A673 (cell line): ENCODE measurements at regions not wholly inside any gene's neighbourhood (a gene's known extent, or its start where the extent isn't known, plus 50 kb on each side); places are given as distances from the start of the nearest gene placed in this dataset.

Source experiments
- BruUV-seq: library from RNA; stranded (reverse); fragments of 400-500 nt; replicated peaks from 2 replicates; lab custom pipeline; 2021; lab: Mats Ljungman, UMichigan
- CTCF ChIA-PET: fragments of 300-600 bp; sonication (Branson Sonifier 250); formaldehyde crosslinking; loops from one replicate; lab custom pipeline; 2022; ENCODE audit warnings: antibody characterized with exemption; lab: Charles Lee
- POLR2A ChIA-PET: fragments of 300-600 bp; sonication (Branson Sonifier 250); formaldehyde crosslinking; loops from one replicate; lab custom pipeline; 2022; ENCODE audit warnings: antibody characterized with exemption; ENCODE audit not compliant: low non-redundant PET; lab: Charles Lee
- DNase-seq: peaks from one replicate; pipeline ENCODE4 v3.0.0-alpha.2; 2015; ENCODE audit warnings: low spot score
- H3K27ac ChIP-seq: fragments of 200-600 bp; sonication (generic); 2 replicates; pipeline ENCODE4 v1.5.1; 2016; ENCODE audit warnings: mixed run types, low read depth, mild to moderate bottlenecking, mixed read lengths, antibody characterized with exemption, low read length; ENCODE audit not compliant: poor library complexity, severe bottlenecking
- H3K27me3 ChIP-seq: fragments of 200-600 bp; sonication (generic); replicated peaks from 2 replicates; pipeline ENCODE4 v1.6.1; 2017; ENCODE audit warnings: mixed run types, low read depth, mild to moderate bottlenecking, mixed read lengths, antibody characterized with exemption, low read length; ENCODE audit not compliant: insufficient read depth, poor library complexity
- H3K36me3 ChIP-seq: fragments of 200-600 bp; sonication (generic); 2 replicates; pipeline ENCODE4 v1.6.1; 2016; ENCODE audit warnings: mixed run types, mild to moderate bottlenecking, mixed read lengths, antibody characterized with exemption, low read length; ENCODE audit not compliant: insufficient read depth, poor library complexity, severe bottlenecking
- H3K4me1 ChIP-seq: fragments of 200-600 bp; sonication (generic); 2 replicates; pipeline ENCODE4 v1.6.1; 2017; ENCODE audit warnings: mixed run types, mild to moderate bottlenecking, mixed read lengths, antibody characterized with exemption, low read length; ENCODE audit not compliant: insufficient read depth, poor library complexity, severe bottlenecking
- H3K4me3 ChIP-seq: fragments of 200-600 bp; sonication (generic); 2 replicates; pipeline ENCODE4 v1.5.1; 2016; ENCODE audit warnings: low read depth, mixed run types, mild to moderate bottlenecking, mixed read lengths, low read length; ENCODE audit not compliant: poor library complexity, severe bottlenecking
- H3K9me3 ChIP-seq: fragments of 200-600 bp; sonication (generic); 2 replicates; pipeline ENCODE4 v1.6.1; 2016; ENCODE audit warnings: mixed run types, low read depth, mild to moderate bottlenecking, mixed read lengths, antibody characterized with exemption, low read length; ENCODE audit not compliant: poor library complexity, severe bottlenecking
- CTCF ChIP-seq: fragments of 300-800, 200-600 bp; sonication (generic); conservative IDR thresholded peaks from 2 replicates; pipeline ENCODE4 v1.5.1; 2017; ENCODE audit warnings: low read depth, mild to moderate bottlenecking, antibody characterized with exemption, low read length, moderate library complexity, mixed read lengths
- EZH2 ChIP-seq: fragments of 200-600 bp; sonication (generic); IDR thresholded peaks from 2 replicates; pipeline ENCODE4 v1.6.1; 2017; ENCODE audit warnings: borderline replicate concordance, low read depth, mild to moderate bottlenecking, mixed read lengths, antibody characterized with exemption, low read length; ENCODE audit not compliant: poor library complexity, severe bottlenecking
- intact Hi-C: fragments of 100-400 bp; cut with micrococcal nuclease; formaldehyde crosslinking; loops from one replicate; pipeline ENCODE4 v1.10.0; 2022; ENCODE audit not compliant: unreplicated experiment

GRCh38 chr9:119091074-119091473 lies 278.2 kb downstream of the BRINP1 start:
- Histone ChIP-seq H3K4me3 (no peak overlapping the region), H3K27me3 (no peaks in the 10 kb centered on the region), H3K9me3 (no peaks in the 10 kb centered on the region), H3K36me3 (no peaks in the 10 kb centered on the region), H3K27ac (no peak overlapping the region), H3K4me1 (no peaks in the 10 kb centered on the region)
- ChIA-PET CTCF (no interaction called here), POLR2A (no interaction called here)
- intact Hi-C loops: no loop called here
- TF ChIP-seq EZH2 (no peak), CTCF (no peak)
- BruUV-seq: no TSS peak
- DNase-seq: no peak

- ChIA-PET CTCF (no interaction called here), POLR2A (no interaction called here)
- no TSS peak for BruUV-seq
- Histone ChIP-seq H3K4me3 (no peak overlapping the region), H3K4me1 (no peaks in the 10 kb centered on the region), H3K36me3 (no peaks in the 10 kb centered on the region), H3K27ac (no peak overlapping the region), H3K9me3 (no peaks in the 10 kb centered on the region), H3K27me3 (no peaks in the 10 kb centered on the region)
- intact Hi-C loops: no loop called here
- TF ChIP-seq EZH2 (no peak), CTCF (no peak)
- DNase-seq: no peak
Measured at GRCh38 chr9:119092125-119092524, 277.1 kb downstream of the BRINP1 start.

- CTCF ChIA-PET: no interaction called here
- no peak for TF ChIP-seq CTCF
- TF ChIP-seq EZH2: no peak
- H3K27ac ChIP-seq: no peak overlapping the region
Measured at GRCh38 chr9:119094086-119094485, 275.1 kb downstream of the BRINP1 start.

GRCh38 chr9:119095072-119095471 lies 274.2 kb downstream of the BRINP1 start:
- H3K4me1 ChIP-seq: no peaks in the 10 kb centered on the region
- no peak overlapping the region for H3K4me3 ChIP-seq
- H3K9me3 ChIP-seq: no peaks in the 10 kb centered on the region
- no peaks in the 10 kb centered on the region for H3K27me3 ChIP-seq
- CTCF ChIA-PET: no interaction called here
- intact Hi-C loops: no loop called here
- BruUV-seq: no TSS peak
- TF ChIP-seq EZH2 (no peak), CTCF (no peak)
- no peak for DNase-seq
- no peak overlapping the region for H3K27ac ChIP-seq
- no peaks in the 10 kb centered on the region for H3K36me3 ChIP-seq
- POLR2A ChIA-PET: no interaction called here

More at GRCh38 chr9:119094086-119094485, 275.1 kb downstream of the BRINP1 start:
- H3K4me1 ChIP-seq: no peaks in the 10 kb centered on the region
- intact Hi-C loops: no loop called here
- no peaks in the 10 kb centered on the region for H3K36me3 ChIP-seq
- H3K4me3 ChIP-seq: no peak overlapping the region
- POLR2A ChIA-PET: no interaction called here
- no peaks in the 10 kb centered on the region for H3K27me3 ChIP-seq
- BruUV-seq: no TSS peak
- H3K9me3 ChIP-seq: no peaks in the 10 kb centered on the region
- no peak for DNase-seq
